ENCODE measurements at regions not wholly inside any gene's neighbourhood (a gene's known extent, or its start where the extent isn't known, plus 50 kb on each side); places are given as distances from the start of the nearest gene placed in this dataset.

DNA sequence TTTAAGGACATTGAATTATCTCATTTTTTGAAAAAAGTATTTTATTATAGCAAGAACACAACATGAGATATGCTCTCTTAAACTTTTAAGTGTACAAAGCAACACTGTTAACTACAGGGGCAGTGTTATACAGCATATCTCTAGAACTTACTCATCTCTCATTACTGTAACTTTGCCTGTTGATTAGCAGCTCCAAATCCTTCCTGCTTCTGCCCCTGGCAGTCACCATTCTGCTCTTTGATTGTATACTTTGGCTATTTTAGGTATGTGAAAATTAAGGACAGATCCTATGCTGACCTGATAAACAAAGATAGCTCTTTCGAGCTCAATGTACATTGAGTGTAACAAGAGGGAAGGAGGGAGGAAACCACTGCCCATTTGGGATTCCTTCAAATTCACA, 1349.8 kb upstream of the GJE1 start:
- TF ChIP-seq, protein P1, sequence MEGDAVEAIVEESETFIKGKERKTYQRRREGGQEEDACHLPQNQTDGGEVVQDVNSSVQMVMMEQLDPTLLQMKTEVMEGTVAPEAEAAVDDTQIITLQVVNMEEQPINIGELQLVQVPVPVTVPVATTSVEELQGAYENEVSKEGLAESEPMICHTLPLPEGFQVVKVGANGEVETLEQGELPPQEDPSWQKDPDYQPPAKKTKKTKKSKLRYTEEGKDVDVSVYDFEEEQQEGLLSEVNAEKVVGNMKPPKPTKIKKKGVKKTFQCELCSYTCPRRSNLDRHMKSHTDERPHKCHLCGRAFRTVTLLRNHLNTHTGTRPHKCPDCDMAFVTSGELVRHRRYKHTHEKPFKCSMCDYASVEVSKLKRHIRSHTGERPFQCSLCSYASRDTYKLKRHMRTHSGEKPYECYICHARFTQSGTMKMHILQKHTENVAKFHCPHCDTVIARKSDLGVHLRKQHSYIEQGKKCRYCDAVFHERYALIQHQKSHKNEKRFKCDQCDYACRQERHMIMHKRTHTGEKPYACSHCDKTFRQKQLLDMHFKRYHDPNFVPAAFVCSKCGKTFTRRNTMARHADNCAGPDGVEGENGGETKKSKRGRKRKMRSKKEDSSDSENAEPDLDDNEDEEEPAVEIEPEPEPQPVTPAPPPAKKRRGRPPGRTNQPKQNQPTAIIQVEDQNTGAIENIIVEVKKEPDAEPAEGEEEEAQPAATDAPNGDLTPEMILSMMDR (IDR thresholded peaks at IDR 0.05), result no peak
- no peak for TF ChIP-seq POLR2A (IDR thresholded peaks at IDR 0.05)

Measured in heart left ventricle (tissue), 13 donors.